GM23338 (cell line): ENCODE measurements at regions not wholly inside any gene's neighbourhood (a gene's known extent, or its start where the extent isn't known, plus 50 kb on each side); places are given as distances from the start of the nearest gene placed in this dataset.
"Not testable (repeated sequence)": the region's sequence is repeated elsewhere in the genome, so short reads cannot be mapped to it uniquely, and the experiment has no call there.

Source experiments
- ATAC-seq: fragments of 200-7000 bp; cut with Tn5 transposase; 3 replicates; pipeline ENCODE4 v1.9.1; 2020
- DNase-seq: peaks from one replicate; pipeline ENCODE4 v3.0.0-alpha.2; 2015; ENCODE audit warnings: low spot score
- H2AFZ ChIP-seq: fragments of 200-600 bp; sonication (generic); 2 replicates; pipeline ENCODE4 v1.8.0; 2016; ENCODE audit warnings: antibody characterized with exemption, mild to moderate bottlenecking, moderate library complexity
- H3F3A ChIP-seq: fragments of 200-600 bp; sonication (generic); replicated peaks from 2 replicates; pipeline ENCODE4 v1.8.0; 2017; ENCODE audit warnings: antibody characterized with exemption, mixed run types, low read depth
- H3K27ac ChIP-seq: fragments of 200-600 bp; sonication (generic); 2 replicates; pipeline ENCODE4 v1.6.1; 2016; ENCODE audit warnings: low read depth
- H3K27me3 ChIP-seq: fragments of 200-600 bp; sonication (generic); 2 replicates; pipeline ENCODE4 v1.8.0; 2016; ENCODE audit warnings: mild to moderate bottlenecking, mixed run types, moderate library complexity; ENCODE audit not compliant: insufficient read depth
- H3K36me3 ChIP-seq: fragments of 200-600 bp; sonication (generic); 2 replicates; pipeline ENCODE4 v1.8.0; 2016; ENCODE audit warnings: mild to moderate bottlenecking; ENCODE audit not compliant: insufficient read depth
- H3K4me1 ChIP-seq: fragments of 200-600 bp; sonication (generic); 2 replicates; pipeline ENCODE4 v1.8.0; 2016; ENCODE audit warnings: mild to moderate bottlenecking, moderate library complexity; ENCODE audit not compliant: insufficient read depth
- H3K4me2 ChIP-seq: fragments of 200-600 bp; sonication (generic); 2 replicates; pipeline ENCODE4 v1.7.1; 2017; ENCODE audit warnings: mixed run types
- H3K4me3 ChIP-seq: fragments of 200-600 bp; sonication (generic); 2 replicates; pipeline ENCODE4 v1.6.1; 2016; ENCODE audit warnings: mixed run types
- H3K79me2 ChIP-seq: fragments of 200-600 bp; sonication (generic); replicated peaks from 2 replicates; pipeline ENCODE4 v1.8.0; 2017; ENCODE audit warnings: mild to moderate bottlenecking; ENCODE audit not compliant: insufficient read depth
- H3K9me2 ChIP-seq: fragments of 200-600 bp; sonication (generic); 2 replicates; pipeline ENCODE4 v1.8.0; 2017; ENCODE audit not compliant: insufficient read depth
- H4K20me1 ChIP-seq: fragments of 200-600 bp; sonication (generic); replicated peaks from 2 replicates; pipeline ENCODE4 v1.8.0; 2017; ENCODE audit warnings: mild to moderate bottlenecking; ENCODE audit not compliant: insufficient read depth
- H3K27ac Mint-ChIP-seq: 2 replicates; pipeline ENCODE4 v1.8.0; 2020; ENCODE audit warnings: inconsistent platforms, mild to moderate bottlenecking, moderate library complexity, mixed read lengths
- H3K27me3 Mint-ChIP-seq: 3 replicates; pipeline ENCODE4 v1.8.0; 2022; ENCODE audit warnings: low read depth, mild to moderate bottlenecking, moderate library complexity, mixed read lengths, inconsistent platforms; ENCODE audit not compliant: insufficient read depth, poor library complexity
- H3K36me3 Mint-ChIP-seq: 3 replicates; pipeline ENCODE4 v1.8.0; 2021; ENCODE audit warnings: low read depth, mild to moderate bottlenecking, inconsistent platforms, moderate library complexity, mixed read lengths
- H3K4me1 Mint-ChIP-seq: 3 replicates; pipeline ENCODE4 v1.8.0; 2020; ENCODE audit warnings: mild to moderate bottlenecking, inconsistent platforms, mixed read lengths
- H3K4me3 Mint-ChIP-seq: 3 replicates; pipeline ENCODE4 v1.8.0; 2021; ENCODE audit warnings: moderate library complexity, mild to moderate bottlenecking, inconsistent platforms, mixed read lengths
- H3K9me3 Mint-ChIP-seq: 3 replicates; pipeline ENCODE4 v1.8.0; 2020; ENCODE audit warnings: moderate library complexity, mild to moderate bottlenecking, inconsistent platforms, mixed read lengths
- CTCF ChIP-seq, 2 experiments: fragments of 200-600 bp in 1 of 2; sonication (generic) in 1 of 2; conservative IDR thresholded peaks; 2 replicates each; pipeline versions ENCODE4 v1.5.1 to v1.6.1; 2016 to 2017; ENCODE audit warnings: antibody characterized with exemption in 2 of 2, low read depth in 2 of 2, mild to moderate bottlenecking in 2 of 2, moderate library complexity in 1 of 2

GRCh38 chr22:12579655-12580054 lies 2948.3 kb upstream of the OR11H1 start:
- not testable (repeated sequence) for H3K4me3 Mint-ChIP-seq, H3K36me3 ChIP-seq, H3K4me2 ChIP-seq, H3K4me3 ChIP-seq, H3K27me3 Mint-ChIP-seq, H2AFZ ChIP-seq, H4K20me1 ChIP-seq, H3K27ac ChIP-seq, H3K79me2 ChIP-seq, H3K27ac Mint-ChIP-seq, H3K36me3 Mint-ChIP-seq, H3F3A ChIP-seq, H3K27me3 ChIP-seq, H3K4me1 ChIP-seq, ATAC-seq, H3K4me1 Mint-ChIP-seq, H3K9me2 ChIP-seq
- H3K9me3 Mint-ChIP-seq: peaks cover 30% of the 10 kb centered on the region
- peak; percentile 2 for DNase-seq
- peak in 1 of 2 experiments; percentile 49; a peak in 2 of 4 replicates for TF ChIP-seq CTCF (conservative IDR thresholded peaks at IDR 0.05; ENCODE audit: low read depth in 2 of 2)

DNA sequence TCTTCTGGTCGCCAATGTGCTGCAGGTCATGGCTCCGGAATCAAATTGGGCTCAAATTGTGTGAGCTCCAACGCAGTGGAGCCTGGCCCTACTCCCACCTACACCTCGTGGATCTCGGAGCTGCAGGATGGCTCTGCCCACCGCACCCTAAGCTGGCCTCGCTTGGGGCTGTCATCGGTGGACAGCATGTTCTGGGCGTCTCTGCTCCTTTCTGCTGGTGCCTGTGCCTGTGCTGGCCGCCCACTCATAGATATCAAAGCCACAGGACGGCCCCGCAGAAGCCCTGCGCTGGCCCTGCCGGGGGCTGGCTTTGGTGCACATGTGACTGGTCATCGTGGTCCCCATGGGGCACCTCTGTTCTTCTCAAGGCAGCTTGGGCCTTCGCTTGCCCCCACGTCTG lies 2943.5 kb upstream of the OR11H1 start:
- H3K4me2 ChIP-seq, H3K4me3 ChIP-seq, H3K4me1 ChIP-seq, H3K4me3 Mint-ChIP-seq, H3K27me3 Mint-ChIP-seq, H3K27ac Mint-ChIP-seq, H3K36me3 ChIP-seq, H3K9me2 ChIP-seq, H3K36me3 Mint-ChIP-seq, DNase-seq, H3K27ac ChIP-seq, H4K20me1 ChIP-seq, H3F3A ChIP-seq, H3K4me1 Mint-ChIP-seq, H2AFZ ChIP-seq, H3K27me3 ChIP-seq, H3K79me2 ChIP-seq, ATAC-seq: not testable (repeated sequence)
- H3K9me3 Mint-ChIP-seq: peaks cover 36% of the 10 kb centered on the region

GRCh38 chr22:12584874-12585273 lies 2943.1 kb upstream of the OR11H1 start:
- not testable (repeated sequence) for H2AFZ ChIP-seq, H3K4me1 Mint-ChIP-seq, H3K4me3 Mint-ChIP-seq, H3K4me3 ChIP-seq, ATAC-seq, H3K4me1 ChIP-seq, H3K27ac ChIP-seq, H3K27me3 Mint-ChIP-seq, H3K27me3 ChIP-seq, H3K4me2 ChIP-seq, H3K79me2 ChIP-seq, H3F3A ChIP-seq, H4K20me1 ChIP-seq, H3K27ac Mint-ChIP-seq, H3K36me3 ChIP-seq, H3K9me2 ChIP-seq, DNase-seq
- H3K36me3 Mint-ChIP-seq: peaks cover 10% of the 10 kb centered on the region; the same call in 2 of the 3 replicates
- peaks cover 36% of the 10 kb centered on the region for H3K9me3 Mint-ChIP-seq

- H3K27ac Mint-ChIP-seq, H3K4me2 ChIP-seq, H4K20me1 ChIP-seq, H3K79me2 ChIP-seq, H3K4me3 ChIP-seq, H3K4me1 Mint-ChIP-seq, H3K4me3 Mint-ChIP-seq, DNase-seq, ATAC-seq, H3K27me3 ChIP-seq, H3F3A ChIP-seq, H3K27me3 Mint-ChIP-seq, H3K27ac ChIP-seq, H3K4me1 ChIP-seq, H3K9me2 ChIP-seq, H2AFZ ChIP-seq: not testable (repeated sequence)
- Mint-ChIP-seq H3K9me3 (peaks cover 95% of the 10 kb centered on the region), H3K36me3 (peaks cover 39% of the 10 kb centered on the region)
- H3K36me3 ChIP-seq: peaks cover 11% of the 10 kb centered on the region
These were observed 2932.3 kb upstream of the OR11H1 start for GRCh38 chr22:12595724-12596123.

DNA sequence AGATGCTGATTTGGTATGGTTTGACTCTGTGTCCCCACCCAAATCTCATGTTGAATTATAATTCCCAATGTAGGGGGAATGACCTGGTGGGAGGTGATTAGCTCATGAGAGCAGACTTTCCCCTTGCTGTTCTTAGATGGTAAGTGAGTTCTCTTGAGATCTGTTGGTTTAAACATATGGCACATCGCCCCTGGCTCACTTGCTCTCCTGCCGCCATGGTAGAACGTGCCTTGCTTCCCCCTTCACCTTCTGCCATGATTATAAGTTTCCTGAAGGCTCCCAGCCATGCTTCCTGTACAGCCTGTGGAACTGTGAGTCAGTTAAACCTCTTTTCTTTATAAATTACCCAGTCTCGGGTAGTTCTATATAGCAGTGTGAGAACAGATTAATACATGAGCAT lies 2930.2 kb upstream of the OR11H1 start:
- not testable (repeated sequence) for H3K4me1 Mint-ChIP-seq, H3K4me3 ChIP-seq, H3K4me3 Mint-ChIP-seq, H3K27me3 ChIP-seq, H3K79me2 ChIP-seq, H4K20me1 ChIP-seq, H3K9me2 ChIP-seq, H3F3A ChIP-seq, H3K4me1 ChIP-seq, H3K4me2 ChIP-seq, H3K27me3 Mint-ChIP-seq, H3K27ac Mint-ChIP-seq, H2AFZ ChIP-seq, H3K27ac ChIP-seq, ATAC-seq, H3K36me3 ChIP-seq, DNase-seq
- Mint-ChIP-seq H3K36me3 (peaks cover 46% of the 10 kb centered on the region), H3K9me3 (peaks cover 93% of the 10 kb centered on the region)

GRCh38 chr22:12601510-12601869 lies 2926.5 kb upstream of the OR11H1 start:
- H3K36me3 Mint-ChIP-seq: peaks cover 63% of the 10 kb centered on the region
- not testable (repeated sequence) for H3K4me1 ChIP-seq, H3K36me3 ChIP-seq, H4K20me1 ChIP-seq, H3K4me3 ChIP-seq, H3K4me1 Mint-ChIP-seq, H3K27ac Mint-ChIP-seq, H3K79me2 ChIP-seq, H3K27me3 ChIP-seq, H3K9me2 ChIP-seq, H3K27ac ChIP-seq, H3K4me3 Mint-ChIP-seq, H3F3A ChIP-seq, H3K4me2 ChIP-seq, DNase-seq, ATAC-seq, H2AFZ ChIP-seq, H3K27me3 Mint-ChIP-seq
- peaks cover 93% of the 10 kb centered on the region for H3K9me3 Mint-ChIP-seq
